Stomach (tissue), 4 donors: ENCODE measurements at regions not wholly inside any gene's neighbourhood (a gene's known extent, or its start where the extent isn't known, plus 50 kb on each side); places are given as distances from the start of the nearest gene placed in this dataset.

ENCODE experiments used
- CTCF ChIP-seq, 7 experiments: fragments of 450-650 bp in 4 of 7; fragments of 200-600 bp in 3 of 7; sonication (generic) in 3 of 7; IDR thresholded peaks; one replicate each; pipeline ENCODE4 v1.5.1; 2016 to 2019; ENCODE audit warnings: antibody characterized with exemption in 7 of 7, control low read depth in 2 of 7, mild to moderate bottlenecking in 1 of 7
- POLR2A ChIP-seq, 4 donors: fragments of 450-650 bp; IDR thresholded peaks; one replicate each; pipeline ENCODE4 v1.6.1; 2016; ENCODE audit warnings: antibody characterized with exemption in 4 of 4, control low read depth in 2 of 4, mild to moderate bottlenecking in 1 of 4, moderate library complexity in 1 of 4
- POLR2AphosphoS5 ChIP-seq, 3 donors: sonication (generic); formaldehyde crosslinking; IDR thresholded peaks; one replicate each; pipeline ENCODE4 v1.6.1; 2016; ENCODE audit warnings: antibody characterized with exemption in 3 of 3

GRCh38 chr1:228933753-228934152, 198.5 kb downstream of the RHOU start:
- TF ChIP-seq POLR2A (IDR thresholded peaks at IDR 0.05) = no peak
- no peak for TF ChIP-seq CTCF (IDR thresholded peaks at IDR 0.05)
- no peak for TF ChIP-seq POLR2AphosphoS5 (IDR thresholded peaks at IDR 0.05)
